ENCODE measurements at regions not wholly inside any gene's neighbourhood (a gene's known extent, or its start where the extent isn't known, plus 50 kb on each side); places are given as distances from the start of the nearest gene placed in this dataset.

- no peak for TF ChIP-seq REST (IDR thresholded peaks at IDR 0.05; ENCODE audit: insufficient replicate concordance, low read depth)
- TF ChIP-seq GABPA (IDR thresholded peaks at IDR 0.05; ENCODE audit: low read depth) = no peak
- TF ChIP-seq SPI1 (IDR thresholded peaks at IDR 0.05; ENCODE audit: borderline replicate concordance, low read depth) = no peak
- TF ChIP-seq POLR2AphosphoS5 (IDR thresholded peaks at IDR 0.05; ENCODE audit: low read depth) = no peak
- TF ChIP-seq CTCF (IDR thresholded peaks at IDR 0.05; ENCODE audit: insufficient read depth, low read length) = no peak
- no peak overlapping the region for H3K4me3 ChIP-seq (replicated peaks; ENCODE audit: insufficient read depth, low read length)
- no peak for DNase-seq (ENCODE audit: low read depth in 1 of 2, low spot score in 1 of 2)
- H3K27ac ChIP-seq (replicated peaks) = no peak overlapping the region
- no peaks in the 10 kb centered on the region for H3K27me3 ChIP-seq (ENCODE audit: insufficient read depth, poor library complexity, severe bottlenecking)
These were observed 739.7 kb upstream of the DPPA4 start for GRCh38 chr3:110077093-110077492.

GRCh38 chr3:110093411-110093810 is 756.1 kb upstream of the DPPA4 start:
- TF ChIP-seq POLR2AphosphoS5 (IDR thresholded peaks at IDR 0.05; ENCODE audit: low read depth) (no peak), REST (IDR thresholded peaks at IDR 0.05; ENCODE audit: insufficient replicate concordance, low read depth) (no peak), SPI1 (IDR thresholded peaks at IDR 0.05; ENCODE audit: borderline replicate concordance, low read depth) (no peak), GABPA (IDR thresholded peaks at IDR 0.05; ENCODE audit: low read depth) (no peak), CTCF (IDR thresholded peaks at IDR 0.05; ENCODE audit: insufficient read depth, low read length) (no peak)
- no peak for DNase-seq (ENCODE audit: low read depth in 1 of 2, low spot score in 1 of 2)
- Histone ChIP-seq H3K27me3 (ENCODE audit: insufficient read depth, poor library complexity, severe bottlenecking) (no peaks in the 10 kb centered on the region), H3K27ac (replicated peaks) (no peak overlapping the region), H3K4me3 (replicated peaks; ENCODE audit: insufficient read depth, low read length) (no peak overlapping the region)

GRCh38 chr3:110093812-110094401 is 756.6 kb upstream of the DPPA4 start:
- no peak for DNase-seq (ENCODE audit: low read depth in 1 of 2, low spot score in 1 of 2)
- TF ChIP-seq SPI1 (IDR thresholded peaks at IDR 0.05; ENCODE audit: borderline replicate concordance, low read depth) = no peak
- TF ChIP-seq POLR2AphosphoS5 (IDR thresholded peaks at IDR 0.05; ENCODE audit: low read depth) = no peak
- no peak for TF ChIP-seq CTCF (IDR thresholded peaks at IDR 0.05; ENCODE audit: insufficient read depth, low read length)
- no peak for TF ChIP-seq REST (IDR thresholded peaks at IDR 0.05; ENCODE audit: insufficient replicate concordance, low read depth)
- no peak for TF ChIP-seq GABPA (IDR thresholded peaks at IDR 0.05; ENCODE audit: low read depth)
- Histone ChIP-seq H3K27me3 (ENCODE audit: insufficient read depth, poor library complexity, severe bottlenecking) (no peaks in the 10 kb centered on the region), H3K27ac (replicated peaks) (no peak overlapping the region), H3K4me3 (replicated peaks; ENCODE audit: insufficient read depth, low read length) (no peak overlapping the region)
